Nephron (organoid): ENCODE measurements at regions not wholly inside any gene's neighbourhood (a gene's known extent, or its start where the extent isn't known, plus 50 kb on each side); places are given as distances from the start of the nearest gene placed in this dataset.
"Not testable (repeated sequence)": the region's sequence is repeated elsewhere in the genome, so short reads cannot be mapped to it uniquely, and the experiment has no call there.

Experiments
- H3K27ac Mint-ChIP-seq, 3 experiments: 2 replicates each; pipeline ENCODE4 v1.8.0; 2020; ENCODE audit warnings: mixed read lengths in 3 of 3, mild to moderate bottlenecking in 2 of 3, moderate library complexity in 1 of 3
- H3K27me3 Mint-ChIP-seq: 2 replicates; pipeline ENCODE4 v1.8.0; 2021; ENCODE audit warnings: low read depth, mild to moderate bottlenecking, moderate library complexity, mixed read lengths
- H3K36me3 Mint-ChIP-seq: 2 replicates; pipeline ENCODE4 v1.8.0; 2020; ENCODE audit warnings: low read depth, mixed read lengths
- H3K4me1 Mint-ChIP-seq: 2 replicates; pipeline ENCODE4 v1.8.0; 2020; ENCODE audit warnings: mixed read lengths
- H3K4me3 Mint-ChIP-seq, 3 experiments: 2 replicates each; pipeline ENCODE4 v1.8.0; 2020; ENCODE audit warnings: mild to moderate bottlenecking in 3 of 3, mixed read lengths in 3 of 3, moderate library complexity in 2 of 3
- H3K9me3 Mint-ChIP-seq: 2 replicates; pipeline ENCODE4 v1.8.0; 2020; ENCODE audit warnings: mixed read lengths
- TF ChIP-seq, protein P1 (sequence below), 3 experiments: fragments of 200-600 bp; sonication (generic); IDR thresholded peaks; one replicate each; pipeline ENCODE4 v1.5.0; 2021; ENCODE audit warnings: antibody characterized with exemption in 3 of 3; ENCODE audit not compliant: unreplicated experiment in 3 of 3

- H3K36me3 Mint-ChIP-seq = no peaks in the 10 kb centered on the region
- H3K4me3 Mint-ChIP-seq = no peak overlapping the region
- H3K27ac Mint-ChIP-seq = no peak overlapping the region
- no peaks in the 10 kb centered on the region for H3K27me3 Mint-ChIP-seq
- no peaks in the 10 kb centered on the region for H3K4me1 Mint-ChIP-seq
- TF ChIP-seq, protein P1, sequence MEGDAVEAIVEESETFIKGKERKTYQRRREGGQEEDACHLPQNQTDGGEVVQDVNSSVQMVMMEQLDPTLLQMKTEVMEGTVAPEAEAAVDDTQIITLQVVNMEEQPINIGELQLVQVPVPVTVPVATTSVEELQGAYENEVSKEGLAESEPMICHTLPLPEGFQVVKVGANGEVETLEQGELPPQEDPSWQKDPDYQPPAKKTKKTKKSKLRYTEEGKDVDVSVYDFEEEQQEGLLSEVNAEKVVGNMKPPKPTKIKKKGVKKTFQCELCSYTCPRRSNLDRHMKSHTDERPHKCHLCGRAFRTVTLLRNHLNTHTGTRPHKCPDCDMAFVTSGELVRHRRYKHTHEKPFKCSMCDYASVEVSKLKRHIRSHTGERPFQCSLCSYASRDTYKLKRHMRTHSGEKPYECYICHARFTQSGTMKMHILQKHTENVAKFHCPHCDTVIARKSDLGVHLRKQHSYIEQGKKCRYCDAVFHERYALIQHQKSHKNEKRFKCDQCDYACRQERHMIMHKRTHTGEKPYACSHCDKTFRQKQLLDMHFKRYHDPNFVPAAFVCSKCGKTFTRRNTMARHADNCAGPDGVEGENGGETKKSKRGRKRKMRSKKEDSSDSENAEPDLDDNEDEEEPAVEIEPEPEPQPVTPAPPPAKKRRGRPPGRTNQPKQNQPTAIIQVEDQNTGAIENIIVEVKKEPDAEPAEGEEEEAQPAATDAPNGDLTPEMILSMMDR (IDR thresholded peaks at IDR 0.05; ENCODE audit: unreplicated experiment in 3 of 3) = no peak
- H3K9me3 Mint-ChIP-seq = peaks cover 7% of the 10 kb centered on the region
Measured at GRCh38 chr3:191980443-191980842, 519.5 kb downstream of the PYDC2 start.

GRCh38 chr3:191982481-191982880 is 521.5 kb downstream of the PYDC2 start:
- Mint-ChIP-seq H3K4me3 (no peak overlapping the region), H3K4me1 (no peaks in the 10 kb centered on the region), H3K36me3 (no peaks in the 10 kb centered on the region), H3K9me3 (peaks cover 7% of the 10 kb centered on the region), H3K27me3 (no peaks in the 10 kb centered on the region), H3K27ac (no peak overlapping the region)
- TF ChIP-seq, protein P1 (IDR thresholded peaks at IDR 0.05; ENCODE audit: unreplicated experiment in 3 of 3) = no peak

DNA sequence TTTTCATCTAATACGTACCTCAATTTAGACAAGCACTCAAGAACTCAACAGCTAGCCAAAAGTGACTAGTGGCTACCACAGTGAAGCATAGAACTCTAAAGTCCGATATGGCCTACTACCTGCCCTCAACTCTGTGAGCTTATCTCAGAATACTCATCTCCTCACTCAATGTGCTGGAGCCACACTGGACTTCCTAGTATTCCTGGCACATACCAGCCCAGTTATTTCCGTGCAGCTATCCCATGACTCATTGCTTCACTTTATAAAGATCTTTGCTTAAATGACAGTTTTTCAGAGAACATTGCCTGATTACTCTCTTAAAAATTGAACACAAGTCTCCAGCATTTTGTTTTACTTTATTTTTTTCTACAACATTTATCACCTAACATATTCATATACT is 524.7 kb downstream of the PYDC2 start:
- no peaks in the 10 kb centered on the region for H3K4me1 Mint-ChIP-seq
- no peak overlapping the region for H3K4me3 Mint-ChIP-seq
- H3K27me3 Mint-ChIP-seq = no peaks in the 10 kb centered on the region
- H3K36me3 Mint-ChIP-seq = no peaks in the 10 kb centered on the region
- H3K9me3 Mint-ChIP-seq = peaks cover 7% of the 10 kb centered on the region
- TF ChIP-seq, protein P1 (IDR thresholded peaks at IDR 0.05; ENCODE audit: unreplicated experiment in 3 of 3) = no peak
- no peak overlapping the region for H3K27ac Mint-ChIP-seq

- no peak overlapping the region for H3K27ac Mint-ChIP-seq
- H3K27me3 Mint-ChIP-seq = no peaks in the 10 kb centered on the region
- no peak overlapping the region for H3K4me3 Mint-ChIP-seq
- H3K36me3 Mint-ChIP-seq = no peaks in the 10 kb centered on the region
- H3K4me1 Mint-ChIP-seq = no peaks in the 10 kb centered on the region
- TF ChIP-seq, protein P1 (IDR thresholded peaks at IDR 0.05; ENCODE audit: unreplicated experiment in 3 of 3) = no peak
- peaks cover 22% of the 10 kb centered on the region for H3K9me3 Mint-ChIP-seq
Measured at GRCh38 chr3:191987831-191988350, 526.9 kb downstream of the PYDC2 start.

- H3K27me3 Mint-ChIP-seq, H3K4me3 Mint-ChIP-seq, H3K4me1 Mint-ChIP-seq, H3K27ac Mint-ChIP-seq, H3K36me3 Mint-ChIP-seq: not testable (repeated sequence)
- H3K9me3 Mint-ChIP-seq = peaks cover 53% of the 10 kb centered on the region
Measured at GRCh38 chr3:191993952-191994351, 533.0 kb downstream of the PYDC2 start.

- Mint-ChIP-seq H3K36me3 (no peaks in the 10 kb centered on the region), H3K27me3 (no peaks in the 10 kb centered on the region), H3K4me1 (no peaks in the 10 kb centered on the region), H3K27ac (no peak overlapping the region), H3K9me3 (peaks cover 37% of the 10 kb centered on the region), H3K4me3 (no peak overlapping the region)
- TF ChIP-seq, protein P1 (IDR thresholded peaks at IDR 0.05; ENCODE audit: unreplicated experiment in 3 of 3) = no peak
Measured at GRCh38 chr3:191997093-191997492, 536.1 kb downstream of the PYDC2 start.
